Tibial nerve (tissue), 4 donors: ENCODE measurements at regions not wholly inside any gene's neighbourhood (a gene's known extent, or its start where the extent isn't known, plus 50 kb on each side); places are given as distances from the start of the nearest gene placed in this dataset.

Source experiments
- EP300 ChIP-seq, 2 donors: sonication (generic); formaldehyde crosslinking; IDR thresholded peaks; one replicate each; pipeline ENCODE4 v1.6.1; 2017; ENCODE audit warnings: antibody characterized with exemption in 2 of 2, mild to moderate bottlenecking in 1 of 2
- POLR2A ChIP-seq, 2 donors: fragments of 450-650 bp; IDR thresholded peaks; one replicate each; pipeline ENCODE4 v1.6.1; 2017; ENCODE audit warnings: antibody characterized with exemption in 2 of 2, mild to moderate bottlenecking in 2 of 2, moderate library complexity in 2 of 2
- TF ChIP-seq, protein P1 (sequence below), 5 experiments: fragments of 200-600 bp in 3 of 5; fragments of 450-650 bp in 2 of 5; sonication (generic) in 3 of 5; IDR thresholded peaks; one replicate each; pipeline ENCODE4 v1.5.1; 2016 to 2019; ENCODE audit warnings: antibody characterized with exemption in 5 of 5, mild to moderate bottlenecking in 3 of 5, moderate library complexity in 2 of 5

GRCh38 chr4:122978789-122979188 is 56.4 kb upstream of the NUDT6 start:
- TF ChIP-seq POLR2A (IDR thresholded peaks at IDR 0.05) = no peak
- TF ChIP-seq, protein P1, sequence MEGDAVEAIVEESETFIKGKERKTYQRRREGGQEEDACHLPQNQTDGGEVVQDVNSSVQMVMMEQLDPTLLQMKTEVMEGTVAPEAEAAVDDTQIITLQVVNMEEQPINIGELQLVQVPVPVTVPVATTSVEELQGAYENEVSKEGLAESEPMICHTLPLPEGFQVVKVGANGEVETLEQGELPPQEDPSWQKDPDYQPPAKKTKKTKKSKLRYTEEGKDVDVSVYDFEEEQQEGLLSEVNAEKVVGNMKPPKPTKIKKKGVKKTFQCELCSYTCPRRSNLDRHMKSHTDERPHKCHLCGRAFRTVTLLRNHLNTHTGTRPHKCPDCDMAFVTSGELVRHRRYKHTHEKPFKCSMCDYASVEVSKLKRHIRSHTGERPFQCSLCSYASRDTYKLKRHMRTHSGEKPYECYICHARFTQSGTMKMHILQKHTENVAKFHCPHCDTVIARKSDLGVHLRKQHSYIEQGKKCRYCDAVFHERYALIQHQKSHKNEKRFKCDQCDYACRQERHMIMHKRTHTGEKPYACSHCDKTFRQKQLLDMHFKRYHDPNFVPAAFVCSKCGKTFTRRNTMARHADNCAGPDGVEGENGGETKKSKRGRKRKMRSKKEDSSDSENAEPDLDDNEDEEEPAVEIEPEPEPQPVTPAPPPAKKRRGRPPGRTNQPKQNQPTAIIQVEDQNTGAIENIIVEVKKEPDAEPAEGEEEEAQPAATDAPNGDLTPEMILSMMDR (IDR thresholded peaks at IDR 0.05) = no peak
- no peak for TF ChIP-seq EP300 (IDR thresholded peaks at IDR 0.05)
